ENCODE measurements at regions not wholly inside any gene's neighbourhood (a gene's known extent, or its start where the extent isn't known, plus 50 kb on each side); places are given as distances from the start of the nearest gene placed in this dataset.
"Not testable (repeated sequence)": the region's sequence is repeated elsewhere in the genome, so short reads cannot be mapped to it uniquely, and the experiment has no call there.

GRCh38 chr9:97773091-97773490, 76.0 kb upstream of the XPA start:
- no peak for DNase-seq (ENCODE audit: low read depth in 2 of 2)

- DNase-seq (ENCODE audit: low read depth in 2 of 2): no peak
These were observed 76.6 kb upstream of the XPA start for GRCh38 chr9:97773723-97774122.

GRCh38 chr9:97774673-97775072, 77.5 kb upstream of the XPA start:
- DNase-seq (ENCODE audit: low read depth in 2 of 2): no peak

- not testable (repeated sequence) for DNase-seq (ENCODE audit: low read depth in 2 of 2)
These were observed 74.3 kb upstream of the FOXE1 start for GRCh38 chr9:97778740-97779139.

- no peak for DNase-seq (ENCODE audit: low read depth in 2 of 2)
These were observed 73.4 kb upstream of the FOXE1 start for GRCh38 chr9:97779608-97780007.

- no peak for DNase-seq (ENCODE audit: low read depth in 2 of 2)
These were observed 71.1 kb upstream of the FOXE1 start for GRCh38 chr9:97781902-97782301.

GRCh38 chr9:97786341-97786740, 66.7 kb upstream of the FOXE1 start:
- no peak for DNase-seq (ENCODE audit: low read depth in 2 of 2)

GRCh38 chr9:97787551-97787950, 65.5 kb upstream of the FOXE1 start:
- DNase-seq (ENCODE audit: low read depth in 2 of 2): no peak

- DNase-seq (ENCODE audit: low read depth in 2 of 2): no peak
These were observed 64.0 kb upstream of the FOXE1 start for GRCh38 chr9:97788763-97789663.

GRCh38 chr9:97790542-97790941, 62.5 kb upstream of the FOXE1 start:
- no peak for DNase-seq (ENCODE audit: low read depth in 2 of 2)

GRCh38 chr9:97791542-97791941, 61.5 kb upstream of the FOXE1 start:
- DNase-seq (ENCODE audit: low read depth in 2 of 2): no peak

GRCh38 chr9:97793067-97793466, 60.0 kb upstream of the FOXE1 start:
- DNase-seq (ENCODE audit: low read depth in 2 of 2): no peak

- DNase-seq (ENCODE audit: low read depth in 2 of 2): no peak
These were observed 58.4 kb upstream of the FOXE1 start for GRCh38 chr9:97794666-97795065.

- not testable (repeated sequence) for DNase-seq (ENCODE audit: low read depth in 2 of 2)
These were observed 56.9 kb upstream of the FOXE1 start for GRCh38 chr9:97796176-97796575.

GRCh38 chr9:97801180-97801579, 51.8 kb upstream of the FOXE1 start:
- DNase-seq (ENCODE audit: low read depth in 2 of 2): no peak

GRCh38 chr9:97802276-97802675, 50.8 kb upstream of the FOXE1 start:
- no peak for DNase-seq (ENCODE audit: low read depth in 2 of 2)

- peak; percentile 48 to 63 for DNase-seq (ENCODE audit: low read depth in 2 of 2)
These were observed 49.6 kb upstream of the FOXE1 start for GRCh38 chr9:97803167-97804058.

Data from stimulated activated CD4-positive, alpha-beta T cell treated with anti-CD3 and anti-CD28 coated beads, Interleukin-4, amount 100 ng/mL, for 48 hours (primary cell).